WTC11 (cell line): ENCODE measurements at regions not wholly inside any gene's neighbourhood (a gene's known extent, or its start where the extent isn't known, plus 50 kb on each side); places are given as distances from the start of the nearest gene placed in this dataset.

ENCODE experiments used
- ATAC-seq: fragments of 200-7000 bp; cut with Tn5 transposase; 2 replicates; pipeline ENCODE4 v1.10.0; 2021; ENCODE audit warnings: mild to moderate bottlenecking, moderate library complexity
- CTCF ChIA-PET: fragments of 300-600 bp; sonication (Branson Sonifier 250); formaldehyde crosslinking; loops from one replicate; lab custom pipeline; 2021; ENCODE audit warnings: antibody characterized with exemption; lab: Charles Lee
- POLR2A ChIA-PET: fragments of 350-600 bp; sonication (Branson Sonifier 250); formaldehyde crosslinking; loops from one replicate; lab custom pipeline; 2021; ENCODE audit warnings: antibody characterized with exemption; lab: Charles Lee
- DNase-seq: peaks from one replicate; pipeline ENCODE4 v3.0.0; 2021; ENCODE audit warnings: low spot score
- H3K27ac Mint-ChIP-seq: 2 replicates; pipeline ENCODE4 v1.8.0; 2021; ENCODE audit warnings: mixed read lengths
- H3K27me3 Mint-ChIP-seq: 2 replicates; pipeline ENCODE4 v1.8.0; 2021; ENCODE audit warnings: low read depth, mild to moderate bottlenecking, moderate library complexity, mixed read lengths
- H3K36me3 Mint-ChIP-seq: 2 replicates; pipeline ENCODE4 v1.8.0; 2021; ENCODE audit warnings: mixed read lengths
- H3K4me1 Mint-ChIP-seq: 2 replicates; pipeline ENCODE4 v1.8.0; 2022; ENCODE audit warnings: mixed read lengths
- H3K4me3 Mint-ChIP-seq: 2 replicates; pipeline ENCODE4 v1.8.0; 2021; ENCODE audit warnings: mild to moderate bottlenecking, moderate library complexity, mixed read lengths
- H3K9me3 Mint-ChIP-seq: 2 replicates; pipeline ENCODE4 v1.8.0; 2021; ENCODE audit warnings: mixed read lengths
- CREB1 ChIP-seq: sonication (generic); formaldehyde crosslinking; IDR thresholded peaks from 2 replicates; pipeline ENCODE4 v1.8.0; 2023; ENCODE audit warnings: mild to moderate bottlenecking, missing genetic modification reagents
- EMX1 ChIP-seq: fragments of 250-450 bp; sonication (Bioruptor Pico); IDR thresholded peaks from 2 replicates; pipeline ENCODE4 v1.8.0; 2021; ENCODE audit warnings: mild to moderate bottlenecking
- GTF2I ChIP-seq: fragments of 250-450 bp; sonication (Bioruptor Pico); conservative IDR thresholded peaks from 2 replicates; pipeline ENCODE4 v1.4.0; 2021; ENCODE audit warnings: mild to moderate bottlenecking
- HMGA2 ChIP-seq: fragments of 250-450 bp; sonication (Bioruptor Pico); IDR thresholded peaks from 2 replicates; pipeline ENCODE4 v1.4.0; 2021; ENCODE audit warnings: mild to moderate bottlenecking, moderate library complexity
- KAT7 ChIP-seq: sonication (generic); formaldehyde crosslinking; IDR thresholded peaks from 2 replicates; pipeline ENCODE4 v1.8.1; 2023; ENCODE audit warnings: missing genetic modification reagents, mild to moderate bottlenecking, borderline replicate concordance
- MXD4 ChIP-seq: fragments of 250-450 bp; sonication (Bioruptor Pico); IDR thresholded peaks from 2 replicates; pipeline ENCODE4 v1.8.0; 2021; ENCODE audit warnings: mild to moderate bottlenecking, moderate library complexity, borderline replicate concordance
- NFE2L1 ChIP-seq: sonication (generic); formaldehyde crosslinking; IDR thresholded peaks from 2 replicates; pipeline ENCODE4 v1.8.1; 2023; ENCODE audit warnings: missing genetic modification reagents
- NR2C2 ChIP-seq: sonication (generic); formaldehyde crosslinking; IDR thresholded peaks from 2 replicates; pipeline ENCODE4 v1.8.0; 2022; ENCODE audit warnings: mild to moderate bottlenecking, missing genetic modification reagents
- NR3C1 ChIP-seq: sonication (generic); formaldehyde crosslinking; conservative IDR thresholded peaks from 2 replicates; pipeline ENCODE4 v1.8.1; 2023; ENCODE audit warnings: low read depth, mild to moderate bottlenecking, missing genetic modification reagents
- RORB ChIP-seq: fragments of 250-450 bp; sonication (Bioruptor Pico); IDR thresholded peaks from 2 replicates; pipeline ENCODE4 v1.9.0; 2021; ENCODE audit warnings: mild to moderate bottlenecking
- TEAD4 ChIP-seq: sonication (generic); formaldehyde crosslinking; IDR thresholded peaks from 2 replicates; pipeline ENCODE4 v1.8.0; 2022; ENCODE audit warnings: mild to moderate bottlenecking, missing genetic modification reagents
- ZBTB21 ChIP-seq: sonication (generic); formaldehyde crosslinking; IDR thresholded peaks from 2 replicates; pipeline ENCODE4 v1.8.1; 2023; ENCODE audit warnings: mild to moderate bottlenecking, missing genetic modification reagents, borderline replicate concordance
- ZNF232 ChIP-seq: sonication (generic); formaldehyde crosslinking; IDR thresholded peaks from 2 replicates; pipeline ENCODE4 v1.8.0; 2022; ENCODE audit warnings: mild to moderate bottlenecking, missing genetic modification reagents
- ZNF263 ChIP-seq: sonication (generic); formaldehyde crosslinking; IDR thresholded peaks from 2 replicates; pipeline ENCODE4 v1.8.1; 2022; ENCODE audit warnings: low read depth, mild to moderate bottlenecking, moderate library complexity, missing genetic modification reagents
- ZNF396 ChIP-seq: fragments of 250-450 bp; sonication (Bioruptor Pico); IDR thresholded peaks from 2 replicates; pipeline ENCODE4 v1.8.0; 2021; ENCODE audit warnings: mild to moderate bottlenecking, moderate library complexity, borderline replicate concordance
- ZNF671 ChIP-seq: fragments of 250-450 bp; sonication (Bioruptor Pico); IDR thresholded peaks from 2 replicates; pipeline ENCODE4 v1.8.0; 2021; ENCODE audit warnings: mild to moderate bottlenecking
- TF ChIP-seq, protein P1 (sequence below): sonication (generic); formaldehyde crosslinking; IDR thresholded peaks from 2 replicates; pipeline ENCODE4 v1.8.1; 2023; ENCODE audit warnings: mild to moderate bottlenecking, missing genetic modification reagents, moderate library complexity
- TF ChIP-seq, protein P2 (sequence below): sonication (generic); formaldehyde crosslinking; IDR thresholded peaks from 2 replicates; pipeline ENCODE4 v1.8.1; 2022; ENCODE audit warnings: low read depth, mild to moderate bottlenecking, moderate library complexity, missing genetic modification reagents, borderline replicate concordance
- TF ChIP-seq, protein P3 (sequence below): sonication (generic); formaldehyde crosslinking; IDR thresholded peaks from 2 replicates; pipeline ENCODE4 v1.8.0; 2022; ENCODE audit warnings: mild to moderate bottlenecking, missing genetic modification reagents
- TF ChIP-seq, protein P4 (sequence below): sonication (generic); formaldehyde crosslinking; conservative IDR thresholded peaks from 2 replicates; pipeline ENCODE4 v1.8.1; 2023; ENCODE audit warnings: mild to moderate bottlenecking, low read depth, missing genetic modification reagents, moderate library complexity
- TF ChIP-seq, protein P5 (sequence below): fragments of 250-450 bp; sonication (Bioruptor Pico); IDR thresholded peaks from 2 replicates; pipeline ENCODE4 v1.8.0; 2021; ENCODE audit warnings: mild to moderate bottlenecking
- TF ChIP-seq, protein P6 (sequence below): sonication (generic); formaldehyde crosslinking; IDR thresholded peaks from 2 replicates; pipeline ENCODE4 v1.8.0; 2023; ENCODE audit warnings: missing genetic modification reagents
- TF ChIP-seq, protein P7 (sequence below): sonication (generic); formaldehyde crosslinking; IDR thresholded peaks from 2 replicates; pipeline ENCODE4 v1.8.0; 2022; ENCODE audit warnings: mild to moderate bottlenecking, missing genetic modification reagents
- TF ChIP-seq, protein P8 (sequence below): sonication (generic); formaldehyde crosslinking; IDR thresholded peaks from 2 replicates; pipeline ENCODE4 v1.8.0; 2022; ENCODE audit warnings: mild to moderate bottlenecking, missing genetic modification reagents

DNA sequence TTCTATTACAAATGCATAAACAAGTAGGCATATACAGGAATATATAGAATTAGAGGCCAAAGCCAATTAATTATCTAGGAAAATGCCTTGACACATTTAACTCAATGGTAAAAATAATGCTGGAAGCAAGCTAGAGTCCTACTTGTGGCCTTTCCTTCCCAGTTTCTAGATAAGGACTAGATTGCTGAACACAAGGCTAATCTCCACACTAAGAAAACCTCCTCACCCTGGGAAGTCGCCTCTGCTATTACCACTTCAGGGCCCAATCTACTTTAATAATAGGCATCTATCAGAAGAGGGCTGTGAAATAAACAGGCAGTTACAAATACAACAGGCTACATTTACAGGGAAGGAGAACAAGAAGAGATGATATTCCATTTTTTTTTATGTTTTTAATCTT lies 80.5 kb upstream of the PRICKLE2 start (continued):
- TF ChIP-seq TEAD4 (CRISPR knock-in tag) (no peak), EMX1 (CRISPR knock-in tag) (no peak), RORB (CRISPR knock-in tag) (no peak), KAT7 (no peak), ZNF232 (CRISPR knock-in tag) (no peak), NR3C1 (CRISPR knock-in tag) (no peak), NR2C2 (CRISPR knock-in tag) (no peak)
- TF ChIP-seq, protein P1, sequence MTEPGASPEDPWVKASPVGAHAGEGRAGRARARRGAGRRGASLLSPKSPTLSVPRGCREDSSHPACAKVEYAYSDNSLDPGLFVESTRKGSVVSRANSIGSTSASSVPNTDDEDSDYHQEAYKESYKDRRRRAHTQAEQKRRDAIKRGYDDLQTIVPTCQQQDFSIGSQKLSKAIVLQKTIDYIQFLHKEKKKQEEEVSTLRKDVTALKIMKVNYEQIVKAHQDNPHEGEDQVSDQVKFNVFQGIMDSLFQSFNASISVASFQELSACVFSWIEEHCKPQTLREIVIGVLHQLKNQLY (CRISPR knock-in tag): no peak
- TF ChIP-seq, protein P2, sequence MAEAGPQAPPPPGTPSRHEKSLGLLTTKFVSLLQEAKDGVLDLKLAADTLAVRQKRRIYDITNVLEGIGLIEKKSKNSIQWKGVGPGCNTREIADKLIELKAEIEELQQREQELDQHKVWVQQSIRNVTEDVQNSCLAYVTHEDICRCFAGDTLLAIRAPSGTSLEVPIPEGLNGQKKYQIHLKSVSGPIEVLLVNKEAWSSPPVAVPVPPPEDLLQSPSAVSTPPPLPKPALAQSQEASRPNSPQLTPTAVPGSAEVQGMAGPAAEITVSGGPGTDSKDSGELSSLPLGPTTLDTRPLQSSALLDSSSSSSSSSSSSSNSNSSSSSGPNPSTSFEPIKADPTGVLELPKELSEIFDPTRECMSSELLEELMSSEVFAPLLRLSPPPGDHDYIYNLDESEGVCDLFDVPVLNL (CRISPR knock-in tag): no peak

DNA sequence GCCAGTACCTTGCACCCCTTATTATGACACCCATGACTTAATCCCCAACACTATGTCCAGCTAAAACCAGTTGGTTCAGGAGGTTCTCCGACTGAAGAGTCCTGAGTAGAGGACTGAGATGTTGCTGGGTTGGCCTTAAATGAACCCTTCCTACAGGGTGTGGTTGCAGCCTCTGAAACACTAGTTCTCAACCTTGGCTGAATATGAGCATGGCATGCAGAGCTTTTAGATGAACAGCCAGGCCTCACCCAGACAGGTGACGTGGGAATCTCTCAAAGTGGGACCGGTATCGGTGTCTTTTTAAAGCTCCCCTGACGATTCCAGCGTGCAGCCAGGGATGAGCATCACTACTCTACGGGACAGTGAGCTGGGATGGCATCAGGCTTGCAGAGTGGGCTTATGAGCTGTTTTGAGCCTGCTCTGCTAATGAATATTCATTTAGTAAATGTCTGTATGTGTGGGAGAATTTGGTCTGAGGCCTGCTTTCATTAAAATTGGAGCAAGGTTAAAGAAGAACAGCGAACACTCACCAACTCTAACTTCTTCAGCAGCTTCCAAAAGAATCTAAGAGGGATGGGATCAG lies 79.7 kb upstream of the PRICKLE2 start:
- ATAC-seq (no peak), DNase-seq (no peak)
- Mint-ChIP-seq H3K9me3 (no peaks in the 10 kb centered on the region), H3K36me3 (no peaks in the 10 kb centered on the region), H3K4me1 (no peaks in the 10 kb centered on the region), H3K27me3 (no peaks in the 10 kb centered on the region), H3K4me3 (no peak overlapping the region), H3K27ac (no peak overlapping the region)
- POLR2A ChIA-PET: no interaction called here
- CTCF ChIA-PET: no interaction called here
- TF ChIP-seq, protein P1 (CRISPR knock-in tag): no peak
- TF ChIP-seq ZBTB21 (CRISPR knock-in tag): no peak
- TF ChIP-seq NFE2L1 (CRISPR knock-in tag): no peak
- no peak for TF ChIP-seq KAT7
- no peak for TF ChIP-seq CREB1
- TF ChIP-seq ZNF263 (CRISPR knock-in tag): no peak
- TF ChIP-seq, protein P3, sequence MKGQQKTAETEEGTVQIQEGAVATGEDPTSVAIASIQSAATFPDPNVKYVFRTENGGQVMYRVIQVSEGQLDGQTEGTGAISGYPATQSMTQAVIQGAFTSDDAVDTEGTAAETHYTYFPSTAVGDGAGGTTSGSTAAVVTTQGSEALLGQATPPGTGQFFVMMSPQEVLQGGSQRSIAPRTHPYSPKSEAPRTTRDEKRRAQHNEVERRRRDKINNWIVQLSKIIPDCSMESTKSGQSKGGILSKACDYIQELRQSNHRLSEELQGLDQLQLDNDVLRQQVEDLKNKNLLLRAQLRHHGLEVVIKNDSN (CRISPR knock-in tag): no peak
- no peak for TF ChIP-seq MXD4 (CRISPR knock-in tag)
- TF ChIP-seq, protein P4, sequence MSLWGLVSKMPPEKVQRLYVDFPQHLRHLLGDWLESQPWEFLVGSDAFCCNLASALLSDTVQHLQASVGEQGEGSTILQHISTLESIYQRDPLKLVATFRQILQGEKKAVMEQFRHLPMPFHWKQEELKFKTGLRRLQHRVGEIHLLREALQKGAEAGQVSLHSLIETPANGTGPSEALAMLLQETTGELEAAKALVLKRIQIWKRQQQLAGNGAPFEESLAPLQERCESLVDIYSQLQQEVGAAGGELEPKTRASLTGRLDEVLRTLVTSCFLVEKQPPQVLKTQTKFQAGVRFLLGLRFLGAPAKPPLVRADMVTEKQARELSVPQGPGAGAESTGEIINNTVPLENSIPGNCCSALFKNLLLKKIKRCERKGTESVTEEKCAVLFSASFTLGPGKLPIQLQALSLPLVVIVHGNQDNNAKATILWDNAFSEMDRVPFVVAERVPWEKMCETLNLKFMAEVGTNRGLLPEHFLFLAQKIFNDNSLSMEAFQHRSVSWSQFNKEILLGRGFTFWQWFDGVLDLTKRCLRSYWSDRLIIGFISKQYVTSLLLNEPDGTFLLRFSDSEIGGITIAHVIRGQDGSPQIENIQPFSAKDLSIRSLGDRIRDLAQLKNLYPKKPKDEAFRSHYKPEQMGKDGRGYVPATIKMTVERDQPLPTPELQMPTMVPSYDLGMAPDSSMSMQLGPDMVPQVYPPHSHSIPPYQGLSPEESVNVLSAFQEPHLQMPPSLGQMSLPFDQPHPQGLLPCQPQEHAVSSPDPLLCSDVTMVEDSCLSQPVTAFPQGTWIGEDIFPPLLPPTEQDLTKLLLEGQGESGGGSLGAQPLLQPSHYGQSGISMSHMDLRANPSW (CRISPR knock-in tag): no peak
- no peak for TF ChIP-seq HMGA2 (CRISPR knock-in tag)
- no peak for TF ChIP-seq ZNF671

DNA sequence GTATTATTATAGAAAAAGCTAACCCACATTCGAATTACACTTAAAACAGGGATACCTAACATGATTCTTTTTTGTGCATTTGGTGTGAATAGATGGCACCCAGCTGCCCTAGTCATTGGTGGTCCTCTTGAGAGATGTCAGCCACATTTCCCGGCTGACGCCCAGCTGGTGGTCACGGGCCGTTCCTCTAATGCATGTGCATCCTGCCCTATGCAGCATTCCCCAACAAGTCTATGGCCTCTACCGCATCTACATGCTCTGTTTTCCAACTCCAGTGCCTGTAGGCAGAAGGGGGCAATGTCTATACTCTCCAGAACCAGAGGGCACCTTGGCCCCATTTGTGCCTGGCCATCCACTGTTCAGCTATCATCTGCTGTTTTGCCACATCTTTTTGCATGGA lies 78.6 kb upstream of the PRICKLE2 start:
- H3K4me3 Mint-ChIP-seq: no peak overlapping the region
- no peak for DNase-seq
- H3K27me3 Mint-ChIP-seq: no peaks in the 10 kb centered on the region
- no peak for TF ChIP-seq ZNF396 (CRISPR knock-in tag)
- TF ChIP-seq, protein P5, sequence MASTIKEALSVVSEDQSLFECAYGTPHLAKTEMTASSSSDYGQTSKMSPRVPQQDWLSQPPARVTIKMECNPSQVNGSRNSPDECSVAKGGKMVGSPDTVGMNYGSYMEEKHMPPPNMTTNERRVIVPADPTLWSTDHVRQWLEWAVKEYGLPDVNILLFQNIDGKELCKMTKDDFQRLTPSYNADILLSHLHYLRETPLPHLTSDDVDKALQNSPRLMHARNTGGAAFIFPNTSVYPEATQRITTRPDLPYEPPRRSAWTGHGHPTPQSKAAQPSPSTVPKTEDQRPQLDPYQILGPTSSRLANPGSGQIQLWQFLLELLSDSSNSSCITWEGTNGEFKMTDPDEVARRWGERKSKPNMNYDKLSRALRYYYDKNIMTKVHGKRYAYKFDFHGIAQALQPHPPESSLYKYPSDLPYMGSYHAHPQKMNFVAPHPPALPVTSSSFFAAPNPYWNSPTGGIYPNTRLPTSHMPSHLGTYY (CRISPR knock-in tag): no peak
- TF ChIP-seq, protein P6, sequence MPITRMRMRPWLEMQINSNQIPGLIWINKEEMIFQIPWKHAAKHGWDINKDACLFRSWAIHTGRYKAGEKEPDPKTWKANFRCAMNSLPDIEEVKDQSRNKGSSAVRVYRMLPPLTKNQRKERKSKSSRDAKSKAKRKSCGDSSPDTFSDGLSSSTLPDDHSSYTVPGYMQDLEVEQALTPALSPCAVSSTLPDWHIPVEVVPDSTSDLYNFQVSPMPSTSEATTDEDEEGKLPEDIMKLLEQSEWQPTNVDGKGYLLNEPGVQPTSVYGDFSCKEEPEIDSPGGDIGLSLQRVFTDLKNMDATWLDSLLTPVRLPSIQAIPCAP (CRISPR knock-in tag): no peak
- TF ChIP-seq, protein P7, sequence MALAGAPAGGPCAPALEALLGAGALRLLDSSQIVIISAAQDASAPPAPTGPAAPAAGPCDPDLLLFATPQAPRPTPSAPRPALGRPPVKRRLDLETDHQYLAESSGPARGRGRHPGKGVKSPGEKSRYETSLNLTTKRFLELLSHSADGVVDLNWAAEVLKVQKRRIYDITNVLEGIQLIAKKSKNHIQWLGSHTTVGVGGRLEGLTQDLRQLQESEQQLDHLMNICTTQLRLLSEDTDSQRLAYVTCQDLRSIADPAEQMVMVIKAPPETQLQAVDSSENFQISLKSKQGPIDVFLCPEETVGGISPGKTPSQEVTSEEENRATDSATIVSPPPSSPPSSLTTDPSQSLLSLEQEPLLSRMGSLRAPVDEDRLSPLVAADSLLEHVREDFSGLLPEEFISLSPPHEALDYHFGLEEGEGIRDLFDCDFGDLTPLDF (CRISPR knock-in tag): no peak
- no peak for TF ChIP-seq GTF2I (CRISPR knock-in tag)
- TF ChIP-seq, protein P8, sequence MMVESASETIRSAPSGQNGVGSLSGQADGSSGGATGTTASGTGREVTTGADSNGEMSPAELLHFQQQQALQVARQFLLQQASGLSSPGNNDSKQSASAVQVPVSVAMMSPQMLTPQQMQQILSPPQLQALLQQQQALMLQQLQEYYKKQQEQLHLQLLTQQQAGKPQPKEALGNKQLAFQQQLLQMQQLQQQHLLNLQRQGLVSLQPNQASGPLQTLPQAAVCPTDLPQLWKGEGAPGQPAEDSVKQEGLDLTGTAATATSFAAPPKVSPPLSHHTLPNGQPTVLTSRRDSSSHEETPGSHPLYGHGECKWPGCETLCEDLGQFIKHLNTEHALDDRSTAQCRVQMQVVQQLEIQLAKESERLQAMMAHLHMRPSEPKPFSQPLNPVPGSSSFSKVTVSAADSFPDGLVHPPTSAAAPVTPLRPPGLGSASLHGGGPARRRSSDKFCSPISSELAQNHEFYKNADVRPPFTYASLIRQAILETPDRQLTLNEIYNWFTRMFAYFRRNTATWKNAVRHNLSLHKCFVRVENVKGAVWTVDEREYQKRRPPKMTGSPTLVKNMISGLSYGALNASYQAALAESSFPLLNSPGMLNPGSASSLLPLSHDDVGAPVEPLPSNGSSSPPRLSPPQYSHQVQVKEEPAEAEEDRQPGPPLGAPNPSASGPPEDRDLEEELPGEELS (CRISPR knock-in tag): no peak
- no peak for TF ChIP-seq NR3C1 (CRISPR knock-in tag)
- peaks cover 3% of the 10 kb centered on the region; the same call in 1 of the 2 replicates for H3K9me3 Mint-ChIP-seq
- H3K4me1 Mint-ChIP-seq: no peaks in the 10 kb centered on the region
- no peaks in the 10 kb centered on the region for H3K36me3 Mint-ChIP-seq
- CTCF ChIA-PET: no interaction called here
- H3K27ac Mint-ChIP-seq: no peak overlapping the region
- ATAC-seq: no peak
- POLR2A ChIA-PET: no interaction called here
